Activated CD8-positive, alpha-beta memory T cell treated with anti-CD3 and anti-CD28 coated beads, Interleukin-2, amount 50 U/mL, for 1 hour (primary cell): ENCODE measurements at regions not wholly inside any gene's neighbourhood (a gene's known extent, or its start where the extent isn't known, plus 50 kb on each side); places are given as distances from the start of the nearest gene placed in this dataset.
"Not testable (repeated sequence)": the region's sequence is repeated elsewhere in the genome, so short reads cannot be mapped to it uniquely, and the experiment has no call there.

Experiments
- DNase-seq: peaks from one replicate; pipeline ENCODE4 v3.0.0-alpha.2; 2020; ENCODE audit errors: extremely low read depth

DNA sequence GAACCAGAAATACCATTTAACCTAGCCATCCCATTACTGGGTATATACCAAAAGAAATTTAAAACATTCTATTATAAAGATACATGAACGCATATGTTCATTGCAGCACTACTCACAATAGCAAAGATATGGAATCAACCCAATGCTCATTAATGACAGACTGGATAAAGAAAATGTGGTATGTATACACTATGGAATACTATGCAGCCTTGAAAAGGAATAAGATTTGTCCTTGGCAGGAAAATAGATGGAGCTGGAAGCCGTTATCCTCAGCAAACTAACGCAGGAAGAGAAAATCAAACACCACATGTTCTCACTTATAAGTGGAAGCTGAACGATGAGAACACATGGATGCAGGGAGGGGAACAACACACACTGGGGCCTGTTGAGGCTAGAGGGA is 146.1 kb upstream of the HMGA2 start:
- not testable (repeated sequence) for DNase-seq

DNA sequence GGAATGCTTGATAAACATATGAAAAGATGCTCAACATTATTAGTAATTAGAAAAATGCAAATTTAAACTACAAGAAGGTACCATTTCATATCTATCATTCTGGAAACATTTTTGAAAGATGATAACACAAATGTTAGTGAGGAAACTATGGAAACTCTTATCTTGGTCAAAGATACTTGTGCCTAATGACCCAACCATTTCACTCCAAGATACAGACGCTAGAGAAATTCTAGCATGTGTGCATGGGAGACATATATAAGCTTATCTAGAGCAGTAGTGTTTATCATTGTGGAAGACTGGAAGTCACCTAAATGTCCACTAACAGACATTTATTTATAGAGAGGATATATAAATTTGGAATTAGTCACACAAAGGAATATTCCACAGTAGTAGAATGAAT is 143.1 kb upstream of the HMGA2 start:
- DNase-seq = no peak

DNA sequence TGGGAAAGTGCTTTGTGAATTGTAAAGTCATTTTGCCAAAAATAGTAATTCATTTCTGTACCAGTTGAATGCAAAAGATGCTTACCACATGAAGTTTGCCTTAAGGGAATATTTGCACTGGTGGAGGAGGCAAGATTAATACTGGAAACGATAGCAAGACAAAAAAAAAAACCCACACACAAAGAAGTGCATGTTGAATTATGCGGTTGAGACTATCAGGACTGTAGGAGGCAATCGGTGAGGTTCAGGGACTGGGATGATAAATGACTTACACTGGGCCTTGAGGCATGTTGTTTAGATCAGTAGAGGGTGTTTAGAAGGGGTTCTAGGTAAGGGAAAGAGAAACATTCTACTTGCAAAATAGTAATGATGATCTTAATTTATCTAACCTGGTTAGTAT is 142.2 kb upstream of the HMGA2 start:
- DNase-seq = no peak

DNA sequence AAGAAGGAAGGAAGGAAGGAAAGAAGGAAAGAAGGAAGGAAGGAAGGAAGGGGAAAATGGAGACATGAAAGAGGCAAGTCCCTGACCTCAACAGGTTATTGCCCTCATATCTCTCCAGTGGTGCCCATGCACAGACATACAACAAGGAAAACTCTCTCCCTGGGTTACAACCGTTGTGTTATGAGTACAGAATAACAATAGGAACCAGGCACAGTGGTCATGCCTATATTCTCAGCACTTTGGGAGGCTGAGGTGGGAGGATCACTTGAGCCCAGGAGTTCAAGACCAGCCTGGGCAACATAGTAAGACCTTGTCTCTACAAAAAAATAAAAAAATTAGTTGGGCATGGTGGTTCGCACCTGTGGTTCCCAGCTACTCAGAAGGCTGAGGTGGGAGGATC is 139.4 kb upstream of the HMGA2 start:
- no peak for DNase-seq

DNA sequence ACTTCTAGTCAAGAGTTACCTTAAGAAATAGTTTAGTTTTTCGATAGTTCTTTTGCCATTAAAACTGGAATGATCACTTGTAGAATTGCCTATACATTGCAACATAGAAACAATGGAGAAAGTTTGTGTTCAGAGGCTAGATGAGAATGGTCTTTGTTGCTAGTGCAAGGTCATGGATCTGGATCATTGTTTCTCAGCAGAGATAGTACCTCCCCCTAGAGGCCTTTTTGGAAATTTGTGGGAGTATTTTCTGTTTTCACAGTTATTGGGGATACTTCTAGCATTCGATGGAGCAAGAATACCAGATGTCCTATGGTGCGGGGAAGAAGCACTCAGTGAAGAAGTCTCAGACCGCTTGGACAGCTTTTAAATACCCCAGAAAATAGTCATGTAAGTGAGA is 138.8 kb upstream of the HMGA2 start:
- DNase-seq = no peak

DNA sequence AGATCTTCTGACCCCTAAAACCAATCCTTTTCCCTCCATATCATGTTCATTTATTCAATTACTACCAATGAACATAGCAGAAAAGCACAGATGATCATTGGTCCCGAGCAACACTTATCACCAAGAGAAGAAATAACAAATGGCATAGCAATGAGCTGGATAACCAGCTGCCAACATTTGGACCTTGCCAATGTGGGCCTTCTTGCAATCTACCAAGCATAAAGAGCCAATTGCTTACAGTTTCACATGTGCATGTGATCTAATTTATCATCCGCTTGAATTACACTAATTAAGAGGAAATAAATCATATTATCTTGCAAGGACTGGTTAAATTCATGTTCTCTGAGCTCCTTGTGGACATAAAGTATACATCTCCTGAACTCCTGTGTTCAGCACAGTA is 134.8 kb upstream of the HMGA2 start:
- no peak for DNase-seq

DNA sequence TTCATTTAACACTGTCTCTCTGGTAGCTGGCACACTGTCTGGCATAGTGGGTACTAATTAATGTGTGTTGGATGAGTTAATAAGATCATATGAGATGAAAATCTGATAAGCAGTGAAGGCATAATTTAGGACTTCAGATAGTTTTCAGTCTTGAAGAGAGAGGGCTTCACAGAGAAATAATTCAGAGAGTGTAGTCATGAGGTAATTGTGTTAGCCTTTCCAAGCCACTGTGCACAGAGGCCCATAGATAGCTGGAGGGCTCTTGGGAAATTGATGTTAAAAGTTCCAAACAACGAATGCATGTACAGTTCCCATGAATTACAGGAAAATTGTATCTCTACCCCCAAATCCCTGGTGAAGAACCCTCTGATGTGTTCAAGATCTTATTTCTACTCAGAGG is 133.8 kb upstream of the HMGA2 start:
- DNase-seq = no peak

DNA sequence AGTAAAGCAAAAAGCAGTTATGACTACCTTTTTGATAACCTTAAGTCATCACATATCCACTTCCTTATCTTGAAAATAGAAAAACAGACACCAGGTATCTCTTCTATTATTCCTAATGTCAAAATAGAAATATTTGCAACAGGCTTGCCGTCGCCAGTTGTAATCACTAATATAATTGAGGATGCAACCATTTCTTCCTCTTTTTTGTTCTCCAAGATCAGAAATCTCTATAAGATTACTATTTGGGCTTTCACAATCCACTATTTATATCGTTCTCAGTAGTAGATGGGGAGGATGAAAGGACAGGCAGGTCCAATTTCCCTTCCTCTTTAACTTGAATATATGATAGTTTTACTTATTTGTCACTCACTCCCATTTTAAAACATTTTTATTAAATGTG is 130.2 kb upstream of the HMGA2 start:
- no peak for DNase-seq

DNA sequence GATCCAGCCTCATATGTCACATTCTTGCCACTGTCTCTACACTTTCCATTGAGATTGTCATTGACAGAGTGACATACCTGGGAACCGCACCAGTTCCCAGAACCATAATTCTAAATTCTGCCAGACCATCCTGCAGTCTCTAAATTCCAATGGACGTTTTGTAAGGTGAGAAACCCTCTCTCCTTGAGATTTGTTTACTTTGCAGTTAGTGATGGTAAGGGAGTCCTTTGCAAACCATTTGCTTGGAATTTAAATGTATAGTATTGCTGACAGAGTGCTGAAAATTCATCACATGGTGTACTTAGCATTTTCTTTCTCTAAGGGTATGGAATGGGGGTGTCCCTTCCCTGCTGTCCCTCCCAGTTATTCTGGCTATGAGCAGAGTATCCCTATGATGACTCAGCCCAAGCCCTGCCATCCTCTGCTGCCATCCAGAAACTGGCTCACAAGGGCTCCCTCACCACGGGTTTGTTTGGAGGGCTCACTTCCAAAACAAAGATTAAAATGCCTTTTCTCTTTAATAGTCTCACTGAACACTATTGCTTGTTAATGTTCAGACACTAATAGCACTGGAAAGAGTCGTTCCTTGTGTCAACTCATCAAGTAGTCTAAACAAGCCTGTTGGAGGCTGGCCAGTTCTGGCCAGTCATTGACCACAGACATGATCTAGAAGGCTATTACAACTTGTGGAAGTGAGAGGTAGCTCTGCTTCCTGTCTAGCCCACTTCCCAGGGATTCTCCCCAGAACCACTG is 129.0 kb upstream of the HMGA2 start:
- DNase-seq = no peak

DNA sequence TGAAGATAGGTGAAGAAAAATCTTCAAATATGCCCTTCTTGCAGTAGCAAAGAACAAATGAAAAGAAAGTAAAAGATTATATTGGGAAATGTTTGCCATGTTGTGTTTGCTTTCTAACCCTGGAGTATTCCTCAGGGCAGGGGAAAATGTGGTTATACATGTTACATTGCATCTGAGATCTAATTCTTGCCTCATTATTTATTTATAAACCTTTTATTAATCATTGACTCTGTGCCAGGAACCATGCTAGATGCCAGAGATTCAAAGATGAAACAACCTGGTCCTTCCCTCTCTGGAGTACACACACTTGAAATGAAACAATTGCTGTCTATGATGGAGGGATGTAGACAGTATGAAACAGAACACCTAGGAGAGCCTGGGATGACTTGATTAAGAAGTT is 128.1 kb upstream of the HMGA2 start:
- no peak for DNase-seq

DNA sequence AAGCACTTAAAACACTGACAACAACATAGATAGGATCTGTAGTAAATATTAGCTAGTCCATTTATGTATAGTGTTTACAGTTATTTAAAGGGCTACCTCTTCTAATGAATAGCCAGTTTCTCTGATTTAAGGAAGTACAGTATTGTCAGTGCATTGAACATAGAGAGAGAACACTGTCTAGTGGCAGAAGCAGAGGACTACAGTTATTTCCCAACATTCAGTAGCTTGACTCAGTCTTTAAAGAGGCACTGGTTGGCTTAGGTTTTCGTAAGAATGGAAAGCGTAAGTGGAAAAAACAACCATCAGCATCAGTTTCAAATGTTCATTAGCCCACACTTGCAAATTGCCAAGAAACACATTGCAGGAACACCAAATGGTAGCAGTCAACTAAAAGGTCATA is 125.0 kb upstream of the HMGA2 start:
- DNase-seq = no peak

DNA sequence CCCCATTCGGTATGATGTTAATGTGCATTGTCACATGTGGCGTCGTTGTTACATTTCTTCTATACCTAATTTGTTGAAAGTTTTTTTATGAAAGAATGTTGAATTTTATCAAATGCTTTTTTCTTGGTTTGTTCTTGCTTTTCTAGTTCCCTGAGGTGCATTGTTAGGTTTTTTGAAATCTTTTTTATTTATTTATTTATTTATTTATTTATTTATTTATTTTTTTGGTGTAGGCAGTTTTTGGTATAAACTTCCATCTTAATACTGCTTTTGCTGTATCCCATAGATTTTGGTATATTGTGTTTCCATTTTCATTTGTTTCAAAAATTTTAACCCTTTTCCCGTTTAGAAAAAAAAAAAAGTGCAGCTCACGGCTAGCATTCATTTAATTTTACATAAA is 121.1 kb upstream of the HMGA2 start:
- no peak for DNase-seq

DNA sequence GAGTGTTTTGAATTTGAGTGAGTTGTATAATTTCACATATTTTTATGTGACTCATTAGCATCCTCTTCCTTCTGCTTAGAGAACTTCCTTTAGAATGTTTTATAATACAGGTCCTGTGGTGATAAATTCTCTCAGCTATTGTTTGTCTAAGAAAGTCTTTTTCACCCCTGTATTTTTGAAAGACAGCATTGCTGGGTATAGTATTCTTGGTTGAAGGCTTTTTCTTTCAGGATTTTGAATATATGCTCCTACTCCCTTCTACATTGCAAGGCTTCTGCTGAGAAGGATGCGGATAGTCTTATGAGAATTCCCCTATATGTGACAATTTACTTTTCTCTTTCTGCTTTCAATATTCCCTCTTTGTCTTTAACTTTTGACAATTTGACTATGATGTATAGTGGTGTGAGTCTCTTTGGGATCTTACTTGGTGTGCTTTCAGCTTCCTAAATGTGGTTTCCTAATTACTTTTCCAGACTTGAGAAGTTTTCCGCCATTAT is 118.9 kb upstream of the HMGA2 start:
- no peak for DNase-seq

DNA sequence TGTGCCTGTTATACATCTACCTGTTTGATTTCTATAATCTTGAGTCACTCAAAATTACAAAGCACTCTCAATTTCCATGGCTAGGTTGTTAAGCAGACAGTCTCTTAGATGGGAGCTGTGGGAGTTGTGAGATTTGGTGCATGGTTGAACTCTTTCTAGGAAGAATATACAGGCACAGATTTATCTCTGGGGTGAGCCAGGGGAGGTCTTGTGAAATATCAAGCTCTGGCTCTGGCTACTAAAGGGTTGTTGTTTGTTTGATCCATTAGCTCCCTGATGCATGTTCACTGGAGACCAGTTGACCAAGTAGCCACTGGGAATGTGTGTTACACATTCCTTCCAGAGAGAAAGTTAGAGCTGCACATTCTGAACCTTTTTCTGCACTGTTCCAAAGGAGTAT is 117.2 kb upstream of the HMGA2 start:
- DNase-seq = no peak

DNA sequence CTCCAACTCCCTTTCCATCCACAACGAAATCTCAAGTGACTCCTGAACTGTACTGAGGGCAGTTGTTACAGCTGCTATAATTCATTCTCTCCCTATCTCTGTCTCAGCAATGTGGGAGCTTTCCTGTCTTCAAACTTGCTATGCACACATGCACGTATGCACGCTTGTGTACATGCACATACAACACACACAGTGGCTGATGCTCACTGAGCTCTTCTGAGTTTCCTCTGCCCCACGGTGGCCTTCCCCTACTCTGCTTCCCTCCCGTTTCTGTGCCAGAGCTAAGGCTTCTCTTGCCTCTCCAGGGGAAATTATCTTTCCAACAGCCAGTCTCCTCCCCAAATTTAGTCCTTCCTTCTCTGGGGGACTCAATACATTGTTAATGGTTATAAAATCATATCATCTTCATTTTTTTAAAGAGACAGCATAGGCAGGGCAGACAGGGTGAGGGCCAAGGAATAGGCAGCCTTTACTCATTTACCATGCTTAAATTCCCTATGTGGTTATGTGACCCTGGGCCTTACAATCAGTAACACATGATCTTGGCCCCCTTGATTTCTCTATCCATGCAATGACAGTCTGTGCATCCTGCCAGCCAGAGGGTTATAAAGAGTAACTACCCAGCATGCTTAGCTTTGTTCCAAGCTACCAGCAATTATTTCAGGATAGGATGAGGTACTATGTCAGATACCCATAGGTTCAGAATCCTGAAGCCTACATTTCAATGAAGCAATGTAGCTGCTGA is 111.9 kb upstream of the HMGA2 start:
- no peak for DNase-seq

DNA sequence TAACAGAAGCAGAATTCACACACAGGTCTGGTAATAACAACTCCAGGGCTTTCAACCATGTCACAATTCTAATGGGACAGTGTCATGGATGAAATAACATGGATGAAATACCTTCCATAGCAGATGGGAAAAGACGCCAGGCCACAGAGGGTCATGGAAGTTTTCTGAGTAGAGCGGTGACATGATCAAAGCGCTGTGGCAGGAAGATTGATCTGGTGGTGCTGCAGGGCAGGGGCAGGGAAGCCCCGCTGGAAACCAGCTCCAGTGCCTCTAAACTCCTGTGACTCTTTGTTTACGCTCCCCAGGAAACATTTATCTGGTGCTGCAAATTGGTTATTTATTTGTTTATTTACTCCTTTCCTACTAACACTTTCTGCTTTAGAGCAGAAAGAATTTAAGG is 108.3 kb upstream of the HMGA2 start:
- no peak for DNase-seq

DNA sequence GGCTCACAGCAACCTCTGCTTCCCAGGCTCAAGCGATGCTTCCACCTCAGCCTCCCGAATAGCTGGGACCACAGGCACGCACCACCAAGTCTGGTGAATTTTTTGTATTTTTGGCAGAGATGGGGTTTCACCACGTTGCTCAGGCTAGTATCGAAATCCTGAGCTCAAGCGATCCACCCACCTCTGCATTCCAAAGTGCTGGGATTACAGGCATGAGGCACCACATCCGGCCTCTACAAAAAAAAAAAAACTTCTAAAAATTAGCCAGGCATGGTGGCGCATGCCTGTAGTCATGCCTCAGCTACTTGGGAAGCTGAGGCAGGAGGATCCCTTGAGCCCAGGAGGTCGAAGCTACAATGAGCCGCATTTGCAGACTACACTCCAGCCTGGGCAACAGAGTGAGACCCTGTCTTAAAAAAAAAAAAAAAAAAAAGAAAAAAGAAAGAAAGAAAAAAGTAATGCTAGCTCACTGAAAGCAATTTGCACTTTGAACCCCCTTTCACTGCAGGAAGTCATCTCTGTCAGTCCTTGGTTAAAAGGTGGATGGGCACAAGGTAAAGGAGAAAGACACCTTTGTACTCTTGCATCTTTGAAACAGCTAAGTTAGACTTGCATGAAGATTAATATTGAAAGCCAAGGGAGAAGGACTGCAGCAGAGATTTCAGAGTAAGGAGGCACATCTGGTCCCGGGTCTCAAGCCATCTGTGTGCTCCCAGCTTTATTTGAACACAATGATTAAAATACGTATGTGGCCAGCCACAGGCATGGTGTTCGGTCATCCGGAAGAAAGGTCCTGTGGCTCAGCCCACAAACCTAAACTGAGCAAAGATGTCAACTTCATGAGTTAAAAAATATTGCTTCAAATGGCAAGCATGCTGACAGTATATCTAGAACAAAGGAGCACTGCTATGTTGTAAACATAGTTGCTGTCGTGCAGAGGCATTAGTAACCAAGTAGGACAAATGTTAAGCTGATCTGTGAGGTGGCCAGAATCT is 103.8 kb upstream of the HMGA2 start:
- no peak for DNase-seq

DNA sequence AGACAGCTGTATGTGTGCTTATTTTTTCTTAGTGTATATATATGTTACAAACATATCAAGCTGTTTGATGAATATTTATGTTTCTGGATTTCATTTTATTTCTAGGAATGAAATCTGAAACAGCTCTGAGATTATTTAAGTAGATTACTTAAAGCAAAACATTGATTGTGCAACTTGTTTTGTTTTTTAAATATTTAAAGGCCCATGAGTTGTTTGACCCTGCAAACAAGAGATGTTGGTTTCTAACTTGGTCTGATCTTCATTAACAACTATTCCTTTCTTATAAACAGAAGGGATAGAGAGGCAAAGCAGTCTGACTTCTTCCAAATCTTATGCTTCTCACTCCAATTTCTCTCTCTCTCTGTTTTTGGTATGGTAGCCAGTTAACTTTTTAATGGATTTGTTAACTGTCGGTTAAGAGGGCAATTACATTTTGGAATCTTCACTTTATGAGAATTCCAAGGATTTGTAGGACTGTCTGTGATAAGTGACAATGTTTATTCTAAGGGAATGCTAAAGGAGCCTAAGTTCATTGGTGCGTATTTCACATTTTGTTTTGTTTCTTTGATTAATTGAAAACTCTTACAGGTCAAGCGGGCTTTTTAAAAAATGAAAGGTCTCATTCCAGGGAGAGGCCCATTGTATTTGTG is 102.6 kb upstream of the HMGA2 start:
- no peak for DNase-seq

DNA sequence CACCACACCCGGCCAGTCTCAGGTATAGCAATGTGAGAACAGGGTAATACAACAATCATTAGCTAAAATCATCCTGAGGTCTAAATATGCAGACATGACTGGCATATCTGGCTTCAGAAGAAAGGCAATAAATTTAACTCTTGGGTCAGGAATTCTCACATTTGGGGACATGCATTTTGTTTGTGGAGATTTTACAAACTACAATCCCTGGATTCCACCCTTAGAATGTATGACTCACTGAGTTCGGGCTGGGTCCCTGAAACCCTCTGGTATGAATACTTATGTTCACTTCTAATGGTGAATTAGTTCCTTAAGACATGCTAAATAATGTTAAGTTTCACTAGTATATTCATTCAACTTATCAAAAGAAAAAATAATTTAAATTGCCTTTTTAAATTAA is 98.9 kb upstream of the HMGA2 start:
- DNase-seq = no peak

DNA sequence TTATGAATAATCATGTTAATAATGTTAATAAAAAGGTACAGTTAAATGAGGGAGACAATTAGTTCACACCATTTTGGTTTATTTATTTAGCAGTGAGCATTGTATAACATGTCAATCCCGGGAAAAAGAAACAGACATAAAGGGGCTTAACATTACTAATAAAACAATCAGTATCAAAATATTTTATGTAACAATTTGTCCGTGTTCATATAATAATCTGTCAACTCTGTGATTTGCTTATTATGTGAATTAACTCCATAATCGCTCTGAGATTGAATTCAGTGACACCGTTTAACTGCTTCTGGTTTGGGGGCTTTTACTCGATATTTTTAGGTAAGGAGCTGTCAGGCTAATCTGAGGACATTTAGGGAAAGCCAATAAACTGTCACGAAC is 95.8 kb upstream of the HMGA2 start:
- DNase-seq = no peak

DNA sequence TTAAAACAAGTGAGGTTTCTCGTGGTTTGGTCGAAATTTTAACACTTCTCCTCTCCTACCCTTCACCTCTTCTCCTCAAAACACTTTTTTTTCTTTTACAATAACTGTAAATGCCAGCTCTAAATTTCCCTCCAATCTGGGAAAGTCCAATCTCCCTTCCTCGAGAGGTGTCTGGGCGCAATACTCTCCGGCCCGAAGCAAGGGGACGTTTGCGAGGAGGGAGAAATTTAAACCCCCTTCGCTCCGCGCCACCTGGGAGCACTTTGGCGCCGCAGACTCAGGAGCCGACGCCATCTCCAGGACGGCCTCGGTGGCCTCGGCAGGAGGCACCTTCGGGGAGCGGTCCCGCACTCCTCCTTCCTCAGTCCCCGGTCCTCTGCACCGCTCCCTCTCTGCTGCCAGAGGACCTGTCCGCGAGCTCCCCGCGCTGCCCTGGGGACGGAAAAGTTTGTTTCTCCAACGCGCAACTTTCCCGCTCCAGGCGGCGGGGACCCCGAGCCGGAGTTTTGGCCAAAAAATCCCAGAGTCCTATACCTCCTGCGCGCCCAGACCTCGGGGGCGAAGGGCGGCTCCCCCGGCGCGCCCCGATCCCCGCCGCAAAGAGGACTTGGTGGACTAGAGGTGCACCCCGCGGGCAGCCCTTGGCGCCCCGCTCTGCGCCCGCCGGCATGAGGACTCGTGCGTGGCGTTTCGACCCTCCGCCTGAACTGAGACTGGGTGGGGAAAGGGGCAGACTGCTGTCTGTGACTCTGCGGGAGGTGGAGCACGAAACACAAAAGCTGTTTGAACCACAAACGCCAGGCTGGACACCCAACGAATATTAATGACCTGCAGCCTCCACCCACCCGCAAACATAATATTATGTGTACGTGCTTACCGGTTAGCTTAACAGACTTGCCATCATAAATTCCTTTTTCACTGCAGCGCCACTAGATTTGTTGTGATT is 95.2 kb upstream of the HMGA2 start:
- DNase-seq = no peak
